22Rv1 (cell line): ENCODE measurements at regions not wholly inside any gene's neighbourhood (a gene's known extent, or its start where the extent isn't known, plus 50 kb on each side); places are given as distances from the start of the nearest gene placed in this dataset.
A peak's percentile ranks its signal among the peaks of the same experiment; 100 is the strongest.

ENCODE experiments used
- H3K27ac ChIP-seq: fragments of 450-650 bp; 2 replicates; pipeline ENCODE4 v1.5.1; 2017
- ZFX ChIP-seq: fragments of 450-650 bp; IDR thresholded peaks from 2 replicates; pipeline ENCODE4 v1.6.1; 2017; ENCODE audit warnings: antibody characterized with exemption, borderline replicate concordance
- TF ChIP-seq, protein P1 (sequence below): fragments of 450-650 bp; IDR thresholded peaks from 2 replicates; pipeline ENCODE4 v1.5.1; 2017; ENCODE audit warnings: mild to moderate bottlenecking

DNA sequence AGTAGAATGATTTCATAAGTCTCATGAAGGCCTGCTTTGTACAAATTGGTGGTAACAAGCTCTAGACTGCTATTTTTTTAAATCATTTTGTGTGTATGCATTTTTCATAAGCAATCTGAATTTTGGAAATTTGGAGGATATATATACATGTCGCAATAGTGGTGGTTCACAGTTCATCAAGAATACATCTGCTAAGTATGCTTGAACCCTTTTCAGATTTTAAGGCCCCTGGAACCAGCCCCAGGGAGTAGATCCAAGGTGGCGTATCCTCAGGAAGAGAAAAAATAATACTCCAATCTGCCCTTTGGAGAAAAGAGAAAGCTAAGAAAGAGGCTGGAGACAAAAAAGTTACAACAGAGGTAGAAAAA, 141.6 kb downstream of the HINT1 start:
- no peak for TF ChIP-seq ZFX
- TF ChIP-seq, protein P1, sequence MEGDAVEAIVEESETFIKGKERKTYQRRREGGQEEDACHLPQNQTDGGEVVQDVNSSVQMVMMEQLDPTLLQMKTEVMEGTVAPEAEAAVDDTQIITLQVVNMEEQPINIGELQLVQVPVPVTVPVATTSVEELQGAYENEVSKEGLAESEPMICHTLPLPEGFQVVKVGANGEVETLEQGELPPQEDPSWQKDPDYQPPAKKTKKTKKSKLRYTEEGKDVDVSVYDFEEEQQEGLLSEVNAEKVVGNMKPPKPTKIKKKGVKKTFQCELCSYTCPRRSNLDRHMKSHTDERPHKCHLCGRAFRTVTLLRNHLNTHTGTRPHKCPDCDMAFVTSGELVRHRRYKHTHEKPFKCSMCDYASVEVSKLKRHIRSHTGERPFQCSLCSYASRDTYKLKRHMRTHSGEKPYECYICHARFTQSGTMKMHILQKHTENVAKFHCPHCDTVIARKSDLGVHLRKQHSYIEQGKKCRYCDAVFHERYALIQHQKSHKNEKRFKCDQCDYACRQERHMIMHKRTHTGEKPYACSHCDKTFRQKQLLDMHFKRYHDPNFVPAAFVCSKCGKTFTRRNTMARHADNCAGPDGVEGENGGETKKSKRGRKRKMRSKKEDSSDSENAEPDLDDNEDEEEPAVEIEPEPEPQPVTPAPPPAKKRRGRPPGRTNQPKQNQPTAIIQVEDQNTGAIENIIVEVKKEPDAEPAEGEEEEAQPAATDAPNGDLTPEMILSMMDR = no peak
- H3K27ac ChIP-seq = no peak overlapping the region

DNA sequence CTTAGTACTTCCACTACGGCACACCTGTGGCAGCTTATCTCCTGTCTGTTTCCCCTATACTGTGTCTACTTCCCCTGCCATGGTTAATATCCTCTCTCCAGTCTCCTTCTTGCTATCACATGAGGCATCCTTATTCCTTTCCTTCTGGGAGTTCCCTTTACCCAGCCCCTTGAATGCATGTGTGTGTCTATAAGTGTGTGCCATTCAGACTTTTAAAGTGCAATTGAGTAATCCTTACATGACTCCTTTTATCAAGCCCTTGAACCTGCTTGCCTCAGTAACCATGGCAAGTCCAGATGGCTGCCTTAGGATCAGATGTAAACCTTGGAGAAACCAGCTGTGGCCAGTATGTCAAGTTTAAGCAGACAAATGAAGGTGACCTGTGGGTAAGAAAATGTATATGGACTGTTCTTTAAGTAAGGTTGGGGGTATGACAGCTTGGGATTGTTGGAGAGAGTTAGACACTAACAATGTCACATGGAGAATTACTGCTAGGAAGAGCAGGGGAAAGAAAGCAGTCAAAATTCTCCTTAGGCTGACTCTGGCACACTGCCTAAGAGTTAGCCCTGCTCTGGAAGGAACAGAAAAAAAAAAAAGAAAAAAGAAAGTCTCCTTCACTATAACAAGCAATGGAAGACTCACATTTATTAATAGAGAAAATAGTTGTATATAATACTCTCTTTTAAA, 142.1 kb downstream of the HINT1 start:
- H3K27ac ChIP-seq = no peak overlapping the region
- TF ChIP-seq, protein P1 = no peak
- no peak for TF ChIP-seq ZFX

DNA sequence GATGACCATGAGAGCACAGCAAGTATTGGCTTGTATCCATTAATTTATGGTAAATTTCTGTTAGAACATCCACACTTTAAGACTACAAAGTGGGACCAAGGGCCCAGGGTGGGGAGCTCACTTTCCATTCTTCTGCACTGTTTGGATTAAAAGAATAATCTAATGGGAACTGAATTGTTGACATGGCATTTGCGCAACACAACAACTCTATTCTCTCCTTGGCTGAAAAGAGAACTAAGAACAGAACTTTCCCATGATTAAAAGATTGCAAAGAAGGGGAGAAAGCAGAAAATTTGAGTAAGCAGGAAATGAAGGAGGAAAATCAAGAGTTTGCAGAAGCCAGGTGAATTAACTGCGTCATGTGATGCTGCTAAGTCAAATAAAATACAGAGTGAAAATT, 143.4 kb downstream of the HINT1 start:
- TF ChIP-seq ZFX = no peak
- TF ChIP-seq, protein P1 = no peak
- no peak overlapping the region for H3K27ac ChIP-seq

DNA sequence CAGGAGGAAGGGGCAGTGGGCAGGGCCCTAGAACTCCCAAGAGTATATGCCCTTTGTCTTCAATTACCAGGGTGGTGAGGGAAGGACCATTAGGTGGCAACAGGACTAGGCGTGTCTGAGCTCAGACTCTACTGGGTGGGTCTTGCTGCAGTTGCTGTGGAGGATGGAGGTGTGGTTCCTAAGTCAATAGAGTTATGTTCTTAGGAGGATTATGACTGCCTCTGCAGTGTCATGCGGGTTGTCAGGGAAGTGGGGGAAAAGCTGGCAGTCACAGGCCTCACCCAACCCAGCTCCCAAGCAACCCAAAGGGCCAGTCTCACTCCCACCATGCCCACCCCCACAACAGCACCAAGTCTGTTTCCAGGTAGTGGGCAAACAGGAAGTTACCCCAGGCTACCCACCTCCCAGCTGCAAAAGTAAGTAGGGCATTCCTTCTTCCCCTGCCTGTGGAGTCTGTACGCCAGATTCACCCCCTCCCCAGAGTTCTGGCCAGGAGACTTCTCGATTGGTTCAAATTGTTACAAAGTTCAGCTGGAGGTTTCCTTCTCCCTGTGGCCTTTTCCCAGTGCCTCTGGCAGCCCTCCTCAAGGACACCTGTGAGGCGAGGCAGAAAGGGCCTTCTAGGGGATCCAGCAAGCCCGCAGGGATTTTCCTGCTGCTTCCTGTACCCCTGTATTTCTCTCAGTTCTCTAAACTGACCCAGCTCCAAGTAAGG, 145.3 kb downstream of the HINT1 start:
- no peak for TF ChIP-seq ZFX
- TF ChIP-seq, protein P1 = no peak
- H3K27ac ChIP-seq = no peak overlapping the region

DNA sequence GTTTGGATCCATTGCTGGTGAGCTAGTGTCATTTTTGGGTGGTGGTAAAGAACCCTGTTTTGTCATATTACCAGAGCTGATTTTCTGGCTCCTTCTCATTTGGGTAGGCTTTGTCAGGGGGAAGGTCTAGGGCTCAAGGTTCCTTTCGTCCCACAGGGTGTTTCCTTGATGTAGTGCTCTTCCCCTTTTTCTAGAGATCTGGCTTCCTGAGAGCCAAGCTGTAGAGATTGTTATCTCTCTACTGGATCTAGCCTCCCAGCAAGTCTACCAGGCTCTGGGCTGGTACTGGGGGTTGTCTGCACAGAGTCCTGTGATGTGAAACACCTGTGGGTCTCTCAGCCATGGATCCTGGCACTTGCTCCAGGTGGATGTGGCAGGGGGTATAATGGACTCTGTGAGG, 145.9 kb downstream of the HINT1 start:
- no peak for TF ChIP-seq ZFX
- TF ChIP-seq, protein P1 = no peak

DNA sequence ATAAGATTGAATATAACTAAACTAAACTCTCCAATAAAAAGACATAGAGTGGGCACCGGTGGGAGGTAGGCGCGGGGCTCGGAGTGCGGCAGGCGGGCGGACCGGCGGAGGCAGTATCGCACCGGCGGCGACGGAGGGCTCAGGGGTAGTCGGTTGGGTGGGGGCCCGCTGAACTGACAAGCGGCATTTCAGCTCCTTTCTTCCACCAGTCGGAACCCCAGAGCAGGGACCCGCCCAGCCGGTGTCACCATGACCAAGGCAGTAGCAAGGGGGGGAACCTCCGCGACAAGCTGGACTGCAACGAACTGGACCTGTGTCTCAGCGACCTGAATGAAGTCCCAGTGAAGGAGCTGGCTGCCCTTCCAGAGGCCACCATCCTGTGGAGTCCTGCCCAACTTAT, 156.7 kb downstream of the HINT1 start:
- TF ChIP-seq ZFX = no peak
- TF ChIP-seq, protein P1 = no peak

More for the DNA sequence above, 145.9 kb downstream of the HINT1 start:
- H3K27ac ChIP-seq = no peak overlapping the region

DNA sequence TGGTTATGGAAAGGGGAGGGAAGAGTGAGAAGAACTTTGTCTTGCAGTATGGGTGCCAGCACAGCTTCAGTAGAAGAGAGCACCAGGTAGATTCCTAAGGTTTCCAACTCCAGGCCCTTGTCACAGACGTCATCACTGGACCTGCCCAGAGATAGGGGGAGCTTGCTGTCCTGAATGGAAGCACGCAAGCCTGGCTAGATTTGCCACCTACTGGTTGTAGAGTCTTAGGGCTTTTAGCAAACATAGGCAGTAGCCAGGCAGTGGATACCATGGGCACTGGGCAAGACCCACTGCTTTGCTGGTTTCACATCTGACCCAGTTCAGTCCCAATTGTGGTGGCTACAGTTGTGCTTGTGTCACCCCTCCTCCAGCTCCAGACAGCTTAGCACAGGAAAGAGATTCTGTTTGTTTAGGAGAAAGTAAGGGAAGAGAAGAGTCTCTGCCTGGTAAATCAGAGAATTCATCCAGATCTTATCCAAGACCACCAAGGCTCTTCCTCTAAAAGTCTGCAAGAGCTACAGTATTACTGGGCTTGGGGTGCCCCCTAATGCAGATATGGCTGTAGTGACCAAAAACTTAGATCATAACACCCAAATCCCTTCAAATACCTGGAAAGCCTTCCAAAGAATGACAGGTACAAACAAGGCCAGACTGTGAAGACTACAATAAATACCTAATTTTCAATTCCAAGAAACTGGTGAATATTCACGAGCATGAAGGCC, 158.9 kb downstream of the HINT1 start:
- TF ChIP-seq, protein P1 = 0 out of 2 replicates have a peak, but pooled peaks have one; percentile 6
- no peak for TF ChIP-seq ZFX
- H3K27ac ChIP-seq = no peak overlapping the region

More for the DNA sequence above, 156.7 kb downstream of the HINT1 start:
- H3K27ac ChIP-seq = no peak overlapping the region
